ENCODE measurements at regions not wholly inside any gene's neighbourhood (a gene's known extent, or its start where the extent isn't known, plus 50 kb on each side); places are given as distances from the start of the nearest gene placed in this dataset.

DNA sequence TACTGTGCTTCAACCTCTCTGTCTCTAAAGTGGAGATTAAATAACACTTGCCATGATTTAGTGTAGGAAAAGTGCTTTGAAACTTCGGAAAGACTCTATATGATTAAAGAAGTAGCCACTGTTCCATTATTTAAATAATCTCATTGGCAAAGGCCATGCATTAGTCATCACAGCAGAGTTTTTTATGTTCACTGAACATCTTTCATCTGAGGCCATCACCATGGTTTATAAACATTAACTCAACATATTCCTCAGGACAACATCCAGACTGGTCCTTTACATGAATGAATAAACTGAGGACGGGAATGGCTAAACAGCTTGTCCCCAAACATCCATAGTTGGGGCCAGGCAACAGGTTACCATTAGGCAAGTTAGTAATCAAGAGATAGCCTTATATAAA is 124.6 kb upstream of the FRMD6 start:
- 88 to 96% (median 93%) methylated on average over 2 of the region's 2 CpGs for WGBS, 4 donors
- Histone ChIP-seq H3K9me3 (peaks cover 0 to 8% (median 0%) of the 10 kb centered on the region in 12 donors), H3K36me3 (no peaks in the 10 kb centered on the region), H3K4me1 (no peaks in the 10 kb centered on the region), H3K27ac (no peak overlapping the region), H3K27me3 (no peaks in the 10 kb centered on the region), H3K4me3 (no peak overlapping the region)
- ATAC-seq (no peak), DNase-seq (no peak)
- TF ChIP-seq POLR2A (IDR thresholded peaks at IDR 0.05): no peak
- TF ChIP-seq, protein P1, sequence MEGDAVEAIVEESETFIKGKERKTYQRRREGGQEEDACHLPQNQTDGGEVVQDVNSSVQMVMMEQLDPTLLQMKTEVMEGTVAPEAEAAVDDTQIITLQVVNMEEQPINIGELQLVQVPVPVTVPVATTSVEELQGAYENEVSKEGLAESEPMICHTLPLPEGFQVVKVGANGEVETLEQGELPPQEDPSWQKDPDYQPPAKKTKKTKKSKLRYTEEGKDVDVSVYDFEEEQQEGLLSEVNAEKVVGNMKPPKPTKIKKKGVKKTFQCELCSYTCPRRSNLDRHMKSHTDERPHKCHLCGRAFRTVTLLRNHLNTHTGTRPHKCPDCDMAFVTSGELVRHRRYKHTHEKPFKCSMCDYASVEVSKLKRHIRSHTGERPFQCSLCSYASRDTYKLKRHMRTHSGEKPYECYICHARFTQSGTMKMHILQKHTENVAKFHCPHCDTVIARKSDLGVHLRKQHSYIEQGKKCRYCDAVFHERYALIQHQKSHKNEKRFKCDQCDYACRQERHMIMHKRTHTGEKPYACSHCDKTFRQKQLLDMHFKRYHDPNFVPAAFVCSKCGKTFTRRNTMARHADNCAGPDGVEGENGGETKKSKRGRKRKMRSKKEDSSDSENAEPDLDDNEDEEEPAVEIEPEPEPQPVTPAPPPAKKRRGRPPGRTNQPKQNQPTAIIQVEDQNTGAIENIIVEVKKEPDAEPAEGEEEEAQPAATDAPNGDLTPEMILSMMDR (IDR thresholded peaks at IDR 0.05): no peak
- intact Hi-C loops (cut with DNase I): loop anchor here in 1 of 10 donors (10.0 kb wide), 1 partner anchor 108 kb away; no protein-coding TSS in a partner anchor

- no peak overlapping the region for H3K27ac ChIP-seq
- TF ChIP-seq POLR2A (IDR thresholded peaks at IDR 0.05): no peak
- TF ChIP-seq, protein P1 (IDR thresholded peaks at IDR 0.05): no peak
- no peaks in the 10 kb centered on the region for H3K9me3 ChIP-seq
- no peaks in the 10 kb centered on the region for H3K27me3 ChIP-seq
- peaks cover 0 to 4% (median 0%) of the 10 kb centered on the region in 12 donors for H3K4me1 ChIP-seq
- H3K36me3 ChIP-seq: no peaks in the 10 kb centered on the region
- WGBS, 4 donors: 18 to 38% (median 22%) methylated on average over 1 of the region's 1 CpG
- intact Hi-C loops (cut with DNase I): loop anchor here in 1 of 10 donors (10.0 kb wide), 1 partner anchor 105 kb away; no protein-coding TSS in a partner anchor
- no peak for ATAC-seq
- DNase-seq: no peak
- no peak overlapping the region for H3K4me3 ChIP-seq
Measured at GRCh38 chr14:51529736-51530135, 122.0 kb upstream of the FRMD6 start.

- H3K36me3 ChIP-seq: no peaks in the 10 kb centered on the region
- no peak overlapping the region for H3K27ac ChIP-seq
- no peak for TF ChIP-seq POLR2A (IDR thresholded peaks at IDR 0.05)
- TF ChIP-seq, protein P1 (IDR thresholded peaks at IDR 0.05): no peak
- DNase-seq: no peak
- ATAC-seq: no peak
- H3K4me3 ChIP-seq: no peak overlapping the region
- peaks cover 0 to 8% (median 0%) of the 10 kb centered on the region in 12 donors for H3K9me3 ChIP-seq
- peaks cover 0 to 5% (median 0%) of the 10 kb centered on the region in 12 donors for H3K4me1 ChIP-seq
- WGBS, 4 donors: 79 to 90% (median 82%) methylated on average over 2 of the region's 2 CpGs
- no peaks in the 10 kb centered on the region for H3K27me3 ChIP-seq
- intact Hi-C loops (cut with DNase I): no loop called here
Measured at GRCh38 chr14:51533160-51533559, 118.5 kb upstream of the FRMD6 start.

GRCh38 chr14:51533872-51534553 is 117.7 kb upstream of the FRMD6 start:
- intact Hi-C loops (cut with DNase I): no loop called here

More at GRCh38 chr14:51533872-51534553, 117.7 kb upstream of the FRMD6 start:
- 70 to 93% (median 73%) methylated on average over 3 of the region's 3 CpGs for WGBS, 4 donors
- Histone ChIP-seq H3K9me3 (peaks cover 0 to 8% (median 0%) of the 10 kb centered on the region in 12 donors), H3K27ac (no peak overlapping the region), H3K27me3 (no peaks in the 10 kb centered on the region), H3K4me3 (no peak overlapping the region), H3K36me3 (no peaks in the 10 kb centered on the region), H3K4me1 (peaks cover 0 to 5% (median 0%) of the 10 kb centered on the region in 12 donors)
- DNase-seq: no peak
- TF ChIP-seq, protein P1 (IDR thresholded peaks at IDR 0.05): no peak
- no peak for TF ChIP-seq POLR2A (IDR thresholded peaks at IDR 0.05)
- no peak for ATAC-seq

Data from heart left ventricle (tissue), 16 donors.